SU-DHL-6 (cell line): ENCODE measurements at regions not wholly inside any gene's neighbourhood (a gene's known extent, or its start where the extent isn't known, plus 50 kb on each side); places are given as distances from the start of the nearest gene placed in this dataset.

Experiments used
- CTCF ChIP-seq: fragments of 200-600 bp; sonication (generic); IDR thresholded peaks from one replicate; pipeline ENCODE4 v1.5.1; 2017; ENCODE audit warnings: antibody characterized with exemption, mild to moderate bottlenecking, low read length, moderate library complexity; ENCODE audit not compliant: insufficient read depth, poor library complexity, severe bottlenecking
- EZH2phosphoT487 ChIP-seq: fragments of 200-600 bp; sonication (generic), shearing (Covaris generic); conservative IDR thresholded peaks from 2 replicates; pipeline ENCODE4 v1.6.1; 2018; ENCODE audit warnings: mild to moderate bottlenecking, antibody characterized with exemption, low read length, moderate library complexity, mixed read lengths

GRCh38 chr1:224564454-224565084 lies 51.5 kb upstream of the CNIH3 start:
- TF ChIP-seq CTCF: no peak
- no peak for TF ChIP-seq EZH2phosphoT487
